ENCODE measurements at regions not wholly inside any gene's neighbourhood (a gene's known extent, or its start where the extent isn't known, plus 50 kb on each side); places are given as distances from the start of the nearest gene placed in this dataset.

GRCh38 chr7:116142374-116142773, 68.0 kb upstream of the TES start:
- TF ChIP-seq CTCF (IDR thresholded peaks at IDR 0.05) (no peak), POLR2A (IDR thresholded peaks at IDR 0.05) (no peak)

All from testis (tissue), 2 donors.